CD8-positive, alpha-beta memory T cell (primary cell): ENCODE measurements at regions not wholly inside any gene's neighbourhood (a gene's known extent, or its start where the extent isn't known, plus 50 kb on each side); places are given as distances from the start of the nearest gene placed in this dataset.
"Not testable (repeated sequence)": the region's sequence is repeated elsewhere in the genome, so short reads cannot be mapped to it uniquely, and the experiment has no call there.

ENCODE experiments used
- CTCF ChIA-PET: fragments of 350-600 bp; sonication (Branson Sonifier 250); formaldehyde crosslinking; loops from one replicate; lab custom pipeline; 2021; ENCODE audit warnings: antibody characterized with exemption; lab: Charles Lee
- POLR2A ChIA-PET: fragments of 350-600 bp; sonication (Branson Sonifier 250); formaldehyde crosslinking; loops from one replicate; lab custom pipeline; 2021; ENCODE audit warnings: antibody characterized with exemption; lab: Charles Lee
- DNase-seq, 5 donors: peaks; one replicate each; pipeline versions ENCODE4 v3.0.0 to v3.0.0-alpha.2; 2020 to 2022; ENCODE audit warnings: mixed read lengths in 1 of 5
- H3K27ac ChIP-seq: one replicate; pipeline ENCODE4 v1.7.0; 2013; ENCODE audit warnings: low read depth, mild to moderate bottlenecking, low read length, moderate library complexity
- H3K27me3 ChIP-seq: 2 replicates; pipeline ENCODE4 v1.7.0; 2013; ENCODE audit warnings: low read length, mild to moderate bottlenecking; ENCODE audit not compliant: insufficient read depth, poor library complexity, severe bottlenecking
- H3K36me3 ChIP-seq: 2 replicates; pipeline ENCODE4 v1.7.0; 2013; ENCODE audit warnings: mild to moderate bottlenecking, low read length, moderate library complexity; ENCODE audit not compliant: insufficient read depth
- H3K4me1 ChIP-seq: 2 replicates; pipeline ENCODE4 v1.7.0; 2013; ENCODE audit warnings: mild to moderate bottlenecking, low read length, moderate library complexity; ENCODE audit not compliant: insufficient read depth
- H3K4me3 ChIP-seq: 2 replicates; pipeline ENCODE4 v1.7.0; 2013; ENCODE audit warnings: mild to moderate bottlenecking, low read length
- H3K9me3 ChIP-seq: 2 replicates; pipeline ENCODE4 v1.7.0; 2013; ENCODE audit warnings: mild to moderate bottlenecking, low read length
- H3K27ac Mint-ChIP-seq, 8 donors: one replicate each; pipeline ENCODE4 v1.8.0; 2020 to 2021; ENCODE audit warnings: mixed read lengths in 8 of 8, mild to moderate bottlenecking in 6 of 8, inconsistent platforms in 3 of 8, moderate library complexity in 3 of 8
- H3K27me3 Mint-ChIP-seq, 2 donors: one replicate each; pipeline ENCODE4 v1.8.0; 2020 to 2021; ENCODE audit warnings: mixed read lengths in 2 of 2, mild to moderate bottlenecking in 1 of 2, moderate library complexity in 1 of 2
- H3K36me3 Mint-ChIP-seq, 3 donors: one replicate each; pipeline ENCODE4 v1.8.0; 2020 to 2021; ENCODE audit warnings: mixed read lengths in 3 of 3, inconsistent platforms in 1 of 3, mild to moderate bottlenecking in 1 of 3
- H3K4me1 Mint-ChIP-seq, 3 donors: one replicate each; pipeline ENCODE4 v1.8.0; 2020 to 2021; ENCODE audit warnings: mixed read lengths in 3 of 3, inconsistent platforms in 1 of 3, mild to moderate bottlenecking in 1 of 3
- H3K4me3 Mint-ChIP-seq, 7 donors: one replicate each; pipeline ENCODE4 v1.8.0; 2020 to 2021; ENCODE audit warnings: mixed read lengths in 7 of 7, mild to moderate bottlenecking in 6 of 7, moderate library complexity in 4 of 7, inconsistent platforms in 2 of 7
- H3K9me3 Mint-ChIP-seq, 5 donors: one replicate each; pipeline ENCODE4 v1.8.0; 2020 to 2022; ENCODE audit warnings: mixed read lengths in 5 of 5, mild to moderate bottlenecking in 3 of 5, moderate library complexity in 2 of 5, inconsistent platforms in 1 of 5

- not testable (repeated sequence) for H3K4me3 Mint-ChIP-seq
Observed at GRCh38 chr3:75372964-75373363, 291.2 kb upstream of the FRG2C start.

DNA sequence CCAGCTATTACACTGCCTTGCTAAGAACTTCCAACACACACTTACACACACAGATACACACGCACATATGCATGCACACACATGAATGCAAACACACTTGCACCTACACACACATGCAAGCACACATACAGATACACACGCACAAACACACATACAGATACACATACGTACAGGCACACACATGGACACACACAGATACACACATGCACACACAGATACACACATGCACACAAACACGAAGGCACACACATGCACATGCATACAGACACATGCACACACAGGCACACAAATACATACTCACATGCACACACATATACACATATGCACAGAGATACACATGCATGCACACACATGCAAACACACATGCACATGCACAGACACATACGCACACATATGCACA lies 284.3 kb upstream of the FRG2C start:
- H3K9me3 ChIP-seq, CTCF ChIA-PET: not testable (repeated sequence)

More at GRCh38 chr3:75372964-75373363, 291.2 kb upstream of the FRG2C start:
- H3K27me3 Mint-ChIP-seq, H3K27ac Mint-ChIP-seq, H3K27ac ChIP-seq, DNase-seq, H3K36me3 Mint-ChIP-seq, H3K4me1 Mint-ChIP-seq, POLR2A ChIA-PET, H3K36me3 ChIP-seq, CTCF ChIA-PET, H3K4me3 ChIP-seq, H3K9me3 Mint-ChIP-seq, H3K9me3 ChIP-seq, H3K4me1 ChIP-seq, H3K27me3 ChIP-seq: not testable (repeated sequence)

DNA sequence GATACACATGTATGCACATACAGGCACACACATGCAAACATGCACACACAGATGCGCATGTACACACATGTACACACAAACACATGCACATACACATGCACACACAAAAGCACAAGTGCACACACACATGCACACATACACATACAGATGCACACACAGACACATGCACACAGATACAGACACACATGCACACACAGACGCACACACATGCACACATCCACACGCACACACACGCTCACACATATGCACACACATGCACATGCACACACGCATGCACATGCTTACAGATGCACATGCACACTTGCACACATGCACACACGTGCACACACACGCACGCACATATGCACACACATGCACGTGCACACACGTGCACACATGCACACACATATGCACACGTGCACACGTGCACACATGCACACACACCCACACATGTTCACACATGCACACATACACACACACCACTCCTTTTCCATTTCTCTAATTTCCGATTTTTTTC lies 283.8 kb upstream of the FRG2C start:
- Histone ChIP-seq H3K27me3 (no peaks in the 10 kb centered on the region), H3K9me3 (no peaks in the 10 kb centered on the region), H3K4me1 (no peaks in the 10 kb centered on the region), H3K27ac (no peak overlapping the region), H3K36me3 (no peaks in the 10 kb centered on the region), H3K4me3 (no peak overlapping the region)
- ChIA-PET CTCF (no interaction called here), POLR2A (no interaction called here)
- H3K9me3 Mint-ChIP-seq, result peaks cover 0 to 2% (median 0%) of the 10 kb centered on the region in 5 donors
- H3K36me3 Mint-ChIP-seq, result no peaks in the 10 kb centered on the region
- no peak overlapping the region for H3K4me3 Mint-ChIP-seq
- H3K27ac Mint-ChIP-seq, result no peak overlapping the region
- no peaks in the 10 kb centered on the region for H3K4me1 Mint-ChIP-seq
- peaks cover 1 to 3% of the 10 kb centered on the region in 2 donors for H3K27me3 Mint-ChIP-seq
- DNase-seq, result no peak

More for the DNA sequence above, 284.3 kb upstream of the FRG2C start:
- H3K36me3 Mint-ChIP-seq, H3K36me3 ChIP-seq, H3K4me3 ChIP-seq, H3K4me1 Mint-ChIP-seq, H3K27me3 ChIP-seq, POLR2A ChIA-PET, H3K9me3 Mint-ChIP-seq, H3K27ac Mint-ChIP-seq, DNase-seq, H3K27me3 Mint-ChIP-seq, H3K4me1 ChIP-seq, H3K27ac ChIP-seq, H3K4me3 Mint-ChIP-seq: not testable (repeated sequence)

DNA sequence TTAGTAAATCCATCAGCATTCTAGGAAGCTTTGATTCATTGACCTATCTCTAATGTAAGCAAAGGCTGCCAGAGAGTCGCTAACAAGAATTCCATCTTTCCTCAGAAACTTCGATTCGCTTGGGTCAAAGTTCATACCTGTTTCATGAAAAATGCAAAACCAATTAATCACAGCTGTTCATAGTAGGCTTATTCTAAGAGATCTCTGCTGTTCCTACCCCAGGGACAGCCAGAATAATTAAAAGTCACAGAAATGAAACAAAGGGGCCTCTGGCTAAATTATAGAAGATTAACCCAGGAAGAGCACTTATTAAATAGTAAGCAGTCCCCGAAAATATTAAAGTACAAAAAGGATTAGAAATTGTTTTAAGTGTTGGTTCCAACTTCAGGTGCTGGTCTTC lies 280.1 kb upstream of the FRG2C start:
- H3K4me1 ChIP-seq, H3K36me3 ChIP-seq, H3K4me3 ChIP-seq, H3K9me3 Mint-ChIP-seq, H3K27me3 ChIP-seq, H3K4me1 Mint-ChIP-seq, H3K27ac ChIP-seq, DNase-seq, H3K4me3 Mint-ChIP-seq, H3K27ac Mint-ChIP-seq, H3K27me3 Mint-ChIP-seq, CTCF ChIA-PET, H3K9me3 ChIP-seq, H3K36me3 Mint-ChIP-seq, POLR2A ChIA-PET: not testable (repeated sequence)

GRCh38 chr3:75388486-75389124 lies 275.5 kb upstream of the FRG2C start:
- H3K27ac Mint-ChIP-seq, result peak overlapping the region in 1 of 8 donors; percentile 32
- DNase-seq, H3K36me3 ChIP-seq, POLR2A ChIA-PET, H3K4me3 ChIP-seq, CTCF ChIA-PET, H3K4me1 ChIP-seq, H3K4me1 Mint-ChIP-seq, H3K9me3 Mint-ChIP-seq, H3K27ac ChIP-seq, H3K4me3 Mint-ChIP-seq, H3K9me3 ChIP-seq, H3K36me3 Mint-ChIP-seq, H3K27me3 Mint-ChIP-seq, H3K27me3 ChIP-seq: not testable (repeated sequence)

- H3K36me3 ChIP-seq, H3K27ac Mint-ChIP-seq, H3K4me1 ChIP-seq, H3K27ac ChIP-seq, DNase-seq, H3K9me3 ChIP-seq, H3K4me3 Mint-ChIP-seq, H3K36me3 Mint-ChIP-seq, H3K4me3 ChIP-seq, H3K9me3 Mint-ChIP-seq, POLR2A ChIA-PET, H3K4me1 Mint-ChIP-seq, CTCF ChIA-PET, H3K27me3 ChIP-seq: not testable (repeated sequence)
- H3K27me3 Mint-ChIP-seq, result peaks cover 0 to 12% of the 10 kb centered on the region in 2 donors
Observed at GRCh38 chr3:75393288-75393694, 270.8 kb upstream of the FRG2C start.

- POLR2A ChIA-PET, CTCF ChIA-PET, H3K9me3 Mint-ChIP-seq, H3K4me1 ChIP-seq, H3K27ac ChIP-seq, H3K4me1 Mint-ChIP-seq, H3K36me3 ChIP-seq, H3K27me3 ChIP-seq, H3K27ac Mint-ChIP-seq, H3K4me3 ChIP-seq, DNase-seq, H3K4me3 Mint-ChIP-seq, H3K9me3 ChIP-seq: not testable (repeated sequence)
- Mint-ChIP-seq H3K27me3 (peaks cover 0 to 14% of the 10 kb centered on the region in 2 donors), H3K36me3 (peaks cover 0 to 14% (median 1%) of the 10 kb centered on the region in 3 donors)
Observed at GRCh38 chr3:75394102-75394501, 270.0 kb upstream of the FRG2C start.

GRCh38 chr3:75394562-75395360 lies 269.4 kb upstream of the FRG2C start:
- POLR2A ChIA-PET, H3K9me3 Mint-ChIP-seq, CTCF ChIA-PET, H3K27ac ChIP-seq, H3K4me1 Mint-ChIP-seq, H3K27me3 ChIP-seq, H3K27ac Mint-ChIP-seq, H3K4me1 ChIP-seq, DNase-seq, H3K36me3 ChIP-seq, H3K9me3 ChIP-seq, H3K4me3 ChIP-seq, H3K4me3 Mint-ChIP-seq: not testable (repeated sequence)
- Mint-ChIP-seq H3K27me3 (peaks cover 0 to 14% of the 10 kb centered on the region in 2 donors), H3K36me3 (peaks cover 0 to 16% (median 3%) of the 10 kb centered on the region in 3 donors)
